ENCODE measurements at regions not wholly inside any gene's neighbourhood (a gene's known extent, or its start where the extent isn't known, plus 50 kb on each side); places are given as distances from the start of the nearest gene placed in this dataset.

GRCh38 chrX:8048466-8048865 lies 121.3 kb upstream of the PNPLA4 start:
- no peak for TF ChIP-seq CTCF (IDR thresholded peaks at IDR 0.05)
- Mint-ChIP-seq H3K36me3 (no peaks in the 10 kb centered on the region), H3K27me3 (ENCODE audit: low read depth in 3 of 3) (peaks cover 0 to 5% (median 1%) of the 10 kb centered on the region in 3 donors), H3K4me1 (no peaks in the 10 kb centered on the region), H3K27ac (no peak overlapping the region), H3K4me3 (no peak overlapping the region), H3K9me3 (peaks cover 0 to 5% (median 0%) of the 10 kb centered on the region in 7 donors)
- Histone ChIP-seq H3K4me1 (ENCODE audit: control insufficient read depth in 1 of 2, insufficient read depth in 2 of 2, low read length in 2 of 2) (no peaks in the 10 kb centered on the region), H3K9me3 (replicated peaks in 1 of 2; ENCODE audit: control insufficient read depth in 1 of 2, insufficient read depth in 1 of 2, low read length in 2 of 2) (peaks cover 0 to 2% of the 10 kb centered on the region in 2 donors), H3K4me2 (replicated peaks; ENCODE audit: extremely low read depth, low read length, poor library complexity, severe bottlenecking) (no peak overlapping the region), H3K4me3 (replicated peaks in 1 of 3; ENCODE audit: low read depth in 2 of 3, low read length in 3 of 3) (no peak overlapping the region), H3K79me2 (ENCODE audit: insufficient read depth, low read length) (no peaks in the 10 kb centered on the region), H3K36me3 (replicated peaks in 1 of 2; ENCODE audit: control insufficient read depth in 1 of 2, insufficient read depth in 2 of 2, low read length in 2 of 2) (no peaks in the 10 kb centered on the region), H3K27ac (ENCODE audit: low read depth in 1 of 2, low read length in 2 of 2) (no peak overlapping the region), H3K27me3 (ENCODE audit: control insufficient read depth in 2 of 2, insufficient read depth in 2 of 2, low read length in 2 of 2) (no peaks in the 10 kb centered on the region), H4K20me1 (ENCODE audit: insufficient read depth, low read length) (no peaks in the 10 kb centered on the region), H3K9ac (ENCODE audit: insufficient read depth, low read length, poor library complexity, severe bottlenecking) (no peak overlapping the region), H2AFZ (ENCODE audit: insufficient read depth, low read depth, low read length, poor library complexity, severe bottlenecking) (no peak overlapping the region)
- no peak for DNase-seq
- intact Hi-C loops (cut with micrococcal nuclease): no loop called here
- no CpG with 5 or more reads among the region's 1 CpG for WGBS (ENCODE audit: insufficient coverage)

- no peak overlapping the region for H2AFZ ChIP-seq (ENCODE audit: insufficient read depth, low read depth, low read length, poor library complexity, severe bottlenecking)
- H3K4me2 ChIP-seq (replicated peaks; ENCODE audit: extremely low read depth, low read length, poor library complexity, severe bottlenecking): no peak overlapping the region
- no peaks in the 10 kb centered on the region for H3K4me1 ChIP-seq (ENCODE audit: control insufficient read depth in 1 of 2, insufficient read depth in 2 of 2, low read length in 2 of 2)
- WGBS (ENCODE audit: insufficient coverage): no CpG with 5 or more reads among the region's 7 CpGs
- no peaks in the 10 kb centered on the region for H3K27me3 ChIP-seq (ENCODE audit: control insufficient read depth in 2 of 2, insufficient read depth in 2 of 2, low read length in 2 of 2)
- no peaks in the 10 kb centered on the region for H4K20me1 ChIP-seq (ENCODE audit: insufficient read depth, low read length)
- H3K9me3 Mint-ChIP-seq: peaks cover 0 to 2% (median 0%) of the 10 kb centered on the region in 7 donors
- H3K9me3 ChIP-seq (replicated peaks in 1 of 2; ENCODE audit: control insufficient read depth in 1 of 2, insufficient read depth in 1 of 2, low read length in 2 of 2): peaks cover 0 to 2% of the 10 kb centered on the region in 2 donors
- no peak overlapping the region for H3K4me3 Mint-ChIP-seq
- H3K4me3 ChIP-seq (replicated peaks in 1 of 3; ENCODE audit: low read depth in 2 of 3, low read length in 3 of 3): no peak overlapping the region
- peaks cover 0 to 5% (median 0%) of the 10 kb centered on the region in 3 donors for H3K27me3 Mint-ChIP-seq (ENCODE audit: low read depth in 3 of 3)
- no peaks in the 10 kb centered on the region for H3K36me3 Mint-ChIP-seq
- intact Hi-C loops (cut with micrococcal nuclease): no loop called here
- DNase-seq: no peak
- H3K4me1 Mint-ChIP-seq: no peaks in the 10 kb centered on the region
- no peaks in the 10 kb centered on the region for H3K79me2 ChIP-seq (ENCODE audit: insufficient read depth, low read length)
- H3K27ac Mint-ChIP-seq: no peak overlapping the region
- no peak overlapping the region for H3K9ac ChIP-seq (ENCODE audit: insufficient read depth, low read length, poor library complexity, severe bottlenecking)
- no peaks in the 10 kb centered on the region for H3K36me3 ChIP-seq (replicated peaks in 1 of 2; ENCODE audit: control insufficient read depth in 1 of 2, insufficient read depth in 2 of 2, low read length in 2 of 2)
- no peak overlapping the region for H3K27ac ChIP-seq (ENCODE audit: low read depth in 1 of 2, low read length in 2 of 2)
- TF ChIP-seq CTCF (IDR thresholded peaks at IDR 0.05): no peak
Measured at GRCh38 chrX:8044947-8045346, 117.7 kb upstream of the PNPLA4 start.
